Fibroblast of lung (primary cell): ENCODE measurements at regions not wholly inside any gene's neighbourhood (a gene's known extent, or its start where the extent isn't known, plus 50 kb on each side); places are given as distances from the start of the nearest gene placed in this dataset.
A peak's percentile ranks its signal among the peaks of the same experiment; 100 is the strongest.

ENCODE experiments used
- DNase-seq, 2 donors: peaks; one replicate each; pipeline versions ENCODE4 v3.0.0 to v3.0.0-alpha.2; 2010; ENCODE audit warnings: low read depth in 2 of 2
- H2AFZ ChIP-seq: 2 replicates; pipeline ENCODE4 v1.5.1; 2012; ENCODE audit warnings: low read length, control low read depth, inconsistent platforms
- H3K27ac ChIP-seq: 2 replicates; pipeline ENCODE4 v1.5.1; 2011; ENCODE audit warnings: low read length, control low read depth; ENCODE audit not compliant: insufficient read depth
- H3K27me3 ChIP-seq: 2 replicates; pipeline ENCODE4 v1.5.1; 2011; ENCODE audit warnings: mild to moderate bottlenecking, low read length; ENCODE audit not compliant: control insufficient read depth, insufficient read depth
- H3K36me3 ChIP-seq: 2 replicates; pipeline ENCODE4 v1.5.1; 2011; ENCODE audit warnings: low read length; ENCODE audit not compliant: control insufficient read depth, insufficient read depth
- H3K4me1 ChIP-seq: 2 replicates; pipeline ENCODE4 v1.5.1; 2011; ENCODE audit warnings: low read length; ENCODE audit not compliant: control insufficient read depth, insufficient read depth; ENCODE audit errors: extremely low read depth
- H3K4me2 ChIP-seq: 2 replicates; pipeline ENCODE4 v1.5.1; 2011; ENCODE audit warnings: low read length, control low read depth; ENCODE audit not compliant: insufficient read depth; ENCODE audit errors: extremely low read depth
- H3K4me3 ChIP-seq, 4 experiments: fragments of 200-600 bp in 1 of 4; sonication (generic) in 1 of 4; replicated peaks in 1 of 4; 2 replicates each; pipeline ENCODE4 v1.5.1; 2011 to 2016; ENCODE audit warnings: low read length in 4 of 4, low read depth in 3 of 4, mild to moderate bottlenecking in 3 of 4, control low read depth in 2 of 4, inconsistent platforms in 1 of 4, mixed read lengths in 1 of 4; ENCODE audit not compliant: insufficient read depth in 1 of 4; ENCODE audit errors: control extremely low read depth in 1 of 4
- H3K79me2 ChIP-seq: 2 replicates; pipeline ENCODE4 v1.5.1; 2012; ENCODE audit warnings: mild to moderate bottlenecking, low read length, inconsistent platforms; ENCODE audit not compliant: control insufficient read depth, insufficient read depth
- H3K9ac ChIP-seq: 2 replicates; pipeline ENCODE4 v1.5.1; 2011; ENCODE audit warnings: mild to moderate bottlenecking, low read length, control low read depth; ENCODE audit not compliant: insufficient read depth
- H3K9me3 ChIP-seq: 2 replicates; pipeline ENCODE4 v1.5.1; 2012; ENCODE audit warnings: low read depth, low read length; ENCODE audit not compliant: control insufficient read depth, insufficient read depth
- H4K20me1 ChIP-seq: 2 replicates; pipeline ENCODE4 v1.5.1; 2011; ENCODE audit warnings: low read length; ENCODE audit not compliant: control insufficient read depth, insufficient read depth; ENCODE audit errors: extremely low read depth
- CTCF ChIP-seq, 2 donors: IDR thresholded peaks in 1 of 2; conservative IDR thresholded peaks in 1 of 2; 1 replicate in 1 of 2; 2 replicates in 1 of 2; pipeline ENCODE4 v1.5.1; 2011 to 2012; ENCODE audit warnings: low read length in 2 of 2, control low read depth in 1 of 2, inconsistent platforms in 1 of 2, low read depth in 1 of 2, mild to moderate bottlenecking in 1 of 2
- EZH2 ChIP-seq: IDR thresholded peaks from 2 replicates; pipeline ENCODE4 v1.5.1; 2012; ENCODE audit warnings: low read length, control low read depth, mild to moderate bottlenecking; ENCODE audit errors: missing control alignments

- Histone ChIP-seq H3K9ac (no peak overlapping the region), H3K9me3 (no peaks in the 10 kb centered on the region), H3K36me3 (no peaks in the 10 kb centered on the region), H3K79me2 (no peaks in the 10 kb centered on the region), H3K4me1 (no peaks in the 10 kb centered on the region), H3K4me3 (no peak overlapping the region), H4K20me1 (no peaks in the 10 kb centered on the region), H3K27me3 (no peaks in the 10 kb centered on the region), H3K4me2 (no peak overlapping the region), H2AFZ (no peak overlapping the region), H3K27ac (no peak overlapping the region)
- no peak for TF ChIP-seq CTCF (conservative IDR thresholded peaks at IDR 0.05 in 1 of 2, IDR thresholded peaks at IDR 0.05 in 1 of 2; ENCODE audit: low read depth in 1 of 2, low read length in 2 of 2)
- TF ChIP-seq EZH2 = no peak
- peak in 1 of 2 donors; percentile 15 for DNase-seq
These were observed 324.3 kb downstream of the PRL start for GRCh38 chr6:21972516-21972915.

- Histone ChIP-seq H3K27ac (no peak overlapping the region), H3K4me2 (no peak overlapping the region), H3K9ac (no peak overlapping the region), H3K4me1 (no peaks in the 10 kb centered on the region), H3K36me3 (no peaks in the 10 kb centered on the region), H4K20me1 (no peaks in the 10 kb centered on the region), H3K9me3 (no peaks in the 10 kb centered on the region), H2AFZ (no peak overlapping the region), H3K79me2 (no peaks in the 10 kb centered on the region), H3K4me3 (no peak overlapping the region), H3K27me3 (no peaks in the 10 kb centered on the region)
- no peak for DNase-seq
- TF ChIP-seq EZH2 (no peak), CTCF (conservative IDR thresholded peaks at IDR 0.05 in 1 of 2, IDR thresholded peaks at IDR 0.05 in 1 of 2; ENCODE audit: low read depth in 1 of 2, low read length in 2 of 2) (no peak)
These were observed 319.5 kb downstream of the PRL start for GRCh38 chr6:21977346-21977745.

GRCh38 chr6:21981235-21981833 is 315.5 kb downstream of the PRL start:
- Histone ChIP-seq H3K4me1 (no peaks in the 10 kb centered on the region), H3K79me2 (no peaks in the 10 kb centered on the region), H2AFZ (no peak overlapping the region), H3K27ac (no peak overlapping the region), H3K9me3 (no peaks in the 10 kb centered on the region), H3K9ac (no peak overlapping the region), H3K36me3 (no peaks in the 10 kb centered on the region), H4K20me1 (no peaks in the 10 kb centered on the region), H3K27me3 (no peaks in the 10 kb centered on the region), H3K4me2 (no peak overlapping the region), H3K4me3 (no peak overlapping the region)
- TF ChIP-seq CTCF (conservative IDR thresholded peaks at IDR 0.05 in 1 of 2, IDR thresholded peaks at IDR 0.05 in 1 of 2; ENCODE audit: low read depth in 1 of 2, low read length in 2 of 2) (no peak), EZH2 (no peak)
- no peak for DNase-seq
